ENCODE measurements at regions not wholly inside any gene's neighbourhood (a gene's known extent, or its start where the extent isn't known, plus 50 kb on each side); places are given as distances from the start of the nearest gene placed in this dataset.

DNA sequence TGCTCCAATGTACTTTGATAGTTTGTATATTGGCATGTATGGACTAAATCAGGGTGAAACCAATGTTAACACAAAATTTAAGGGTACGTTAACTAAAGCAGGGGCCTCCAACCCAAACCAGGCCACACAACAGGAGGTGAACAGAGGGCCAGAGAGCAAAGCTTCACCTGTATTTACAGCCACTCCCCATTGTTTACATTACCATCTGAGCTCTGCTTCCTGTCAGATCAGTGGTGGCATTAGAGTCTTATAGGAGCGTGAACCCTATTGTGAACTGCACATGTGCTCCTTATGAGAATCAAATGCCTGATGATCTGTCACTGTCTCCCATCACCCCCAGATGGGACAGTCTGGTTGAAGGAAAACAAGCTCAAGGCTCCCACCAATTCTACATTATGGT lies 62.0 kb upstream of the SCIN start:
- H3K27ac Mint-ChIP-seq, result no peak overlapping the region

DNA sequence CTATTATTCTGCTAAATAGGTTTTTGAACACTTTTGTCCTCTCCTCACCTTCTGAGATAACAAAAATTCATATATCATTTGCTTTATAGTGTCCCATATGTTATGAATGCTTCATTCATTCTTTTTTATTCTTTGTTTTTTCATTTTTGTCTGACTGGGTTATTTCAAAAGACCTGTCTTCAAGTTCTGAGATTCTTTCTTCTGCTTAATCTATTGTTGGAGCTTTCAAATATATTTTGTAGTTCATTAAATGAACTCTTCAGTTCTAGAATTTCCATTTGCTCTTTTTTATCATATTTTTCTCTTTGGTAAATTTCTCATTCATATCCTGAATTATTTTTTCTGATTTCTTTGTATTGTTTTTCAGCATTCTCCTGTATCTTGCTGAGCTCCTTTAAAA lies 53.1 kb upstream of the SCIN start:
- Mint-ChIP-seq H3K9me3 (peaks cover 15% of the 10 kb centered on the region), H3K4me1 (ENCODE audit: low read depth) (no peaks in the 10 kb centered on the region), H3K4me3 (no peak overlapping the region), H3K27me3 (ENCODE audit: insufficient read depth) (peaks cover 6% of the 10 kb centered on the region; the same call in 1 of the 2 replicates), H3K36me3 (ENCODE audit: low read depth) (no peaks in the 10 kb centered on the region), H3K27ac (no peak overlapping the region)
- DNase-seq, result no peak
- TF ChIP-seq, protein P1, sequence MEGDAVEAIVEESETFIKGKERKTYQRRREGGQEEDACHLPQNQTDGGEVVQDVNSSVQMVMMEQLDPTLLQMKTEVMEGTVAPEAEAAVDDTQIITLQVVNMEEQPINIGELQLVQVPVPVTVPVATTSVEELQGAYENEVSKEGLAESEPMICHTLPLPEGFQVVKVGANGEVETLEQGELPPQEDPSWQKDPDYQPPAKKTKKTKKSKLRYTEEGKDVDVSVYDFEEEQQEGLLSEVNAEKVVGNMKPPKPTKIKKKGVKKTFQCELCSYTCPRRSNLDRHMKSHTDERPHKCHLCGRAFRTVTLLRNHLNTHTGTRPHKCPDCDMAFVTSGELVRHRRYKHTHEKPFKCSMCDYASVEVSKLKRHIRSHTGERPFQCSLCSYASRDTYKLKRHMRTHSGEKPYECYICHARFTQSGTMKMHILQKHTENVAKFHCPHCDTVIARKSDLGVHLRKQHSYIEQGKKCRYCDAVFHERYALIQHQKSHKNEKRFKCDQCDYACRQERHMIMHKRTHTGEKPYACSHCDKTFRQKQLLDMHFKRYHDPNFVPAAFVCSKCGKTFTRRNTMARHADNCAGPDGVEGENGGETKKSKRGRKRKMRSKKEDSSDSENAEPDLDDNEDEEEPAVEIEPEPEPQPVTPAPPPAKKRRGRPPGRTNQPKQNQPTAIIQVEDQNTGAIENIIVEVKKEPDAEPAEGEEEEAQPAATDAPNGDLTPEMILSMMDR (IDR thresholded peaks at IDR 0.05), result no peak

More for the DNA sequence above, 62.0 kb upstream of the SCIN start:
- Mint-ChIP-seq H3K4me3 (no peak overlapping the region), H3K27me3 (ENCODE audit: insufficient read depth) (no peaks in the 10 kb centered on the region; the same call in 1 of the 2 replicates), H3K4me1 (ENCODE audit: low read depth) (no peaks in the 10 kb centered on the region), H3K36me3 (ENCODE audit: low read depth) (no peaks in the 10 kb centered on the region), H3K9me3 (no peaks in the 10 kb centered on the region)
- no peak for DNase-seq
- TF ChIP-seq, protein P1 (IDR thresholded peaks at IDR 0.05), result no peak

DNA sequence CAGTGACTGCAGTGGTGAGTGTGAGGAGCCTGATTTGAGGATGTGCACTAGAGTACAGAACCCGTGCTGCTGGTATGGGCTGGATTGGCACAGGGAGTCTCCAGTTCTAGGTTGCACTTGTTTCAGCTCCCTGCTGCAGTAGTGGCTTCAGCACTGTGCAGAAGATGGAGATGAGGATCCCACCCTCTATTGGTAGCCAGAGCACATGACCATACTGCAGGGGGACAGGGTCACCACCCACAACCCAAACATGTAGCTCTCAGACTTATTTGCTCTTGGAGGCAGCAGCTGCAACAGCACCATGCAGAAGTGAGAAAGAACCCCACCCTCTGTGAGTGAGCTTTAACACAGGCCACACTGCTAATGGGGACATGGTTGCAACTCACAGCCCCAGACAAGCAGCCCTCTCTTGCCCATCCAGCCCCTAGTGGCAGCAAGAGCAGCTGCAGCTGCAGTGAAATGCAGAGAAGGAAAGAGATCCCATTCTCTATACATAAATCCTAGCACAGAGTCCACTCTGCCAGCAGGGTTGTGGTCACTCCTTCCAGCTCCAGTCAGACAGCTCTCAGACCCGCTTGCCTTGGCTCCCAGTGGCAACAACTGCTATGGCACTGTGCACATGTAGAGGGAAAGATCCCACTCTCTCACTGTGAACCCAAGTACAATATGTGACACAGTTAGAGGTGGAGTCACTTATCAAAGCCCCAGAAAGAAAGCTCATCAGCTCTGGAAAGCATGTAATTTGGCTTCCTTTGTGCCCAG lies 51.4 kb upstream of the SCIN start:
- TF ChIP-seq, protein P1 (IDR thresholded peaks at IDR 0.05), result peak; percentile 70
- no peak overlapping the region for H3K27ac Mint-ChIP-seq
- peak; percentile 12 for DNase-seq
- no peaks in the 10 kb centered on the region for H3K36me3 Mint-ChIP-seq (ENCODE audit: low read depth)
- peaks cover 6% of the 10 kb centered on the region; the same call in 1 of the 2 replicates for H3K27me3 Mint-ChIP-seq (ENCODE audit: insufficient read depth)
- no peak overlapping the region for H3K4me3 Mint-ChIP-seq
- no peaks in the 10 kb centered on the region for H3K4me1 Mint-ChIP-seq (ENCODE audit: low read depth)
- peaks cover 15% of the 10 kb centered on the region for H3K9me3 Mint-ChIP-seq

DNA sequence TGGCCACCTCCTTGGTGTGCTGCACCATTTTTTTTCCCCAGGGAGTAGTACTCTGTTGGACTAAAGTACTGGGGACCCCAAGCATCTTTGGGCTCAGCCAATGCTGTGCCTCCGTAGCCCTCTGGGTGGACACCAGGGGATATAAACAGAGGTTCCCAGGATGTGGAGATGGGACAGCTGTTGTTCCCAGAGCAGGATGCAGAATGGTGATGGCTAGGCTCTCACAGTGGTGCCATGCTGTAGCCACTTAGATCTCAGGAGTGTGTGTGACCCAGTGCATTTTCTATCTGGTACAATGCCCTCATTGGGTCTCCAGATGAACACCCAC lies 50.9 kb upstream of the SCIN start:
- no peak overlapping the region for H3K4me3 Mint-ChIP-seq
- no peaks in the 10 kb centered on the region for H3K4me1 Mint-ChIP-seq (ENCODE audit: low read depth)
- peaks cover 6% of the 10 kb centered on the region; the same call in 1 of the 2 replicates for H3K27me3 Mint-ChIP-seq (ENCODE audit: insufficient read depth)
- H3K9me3 Mint-ChIP-seq, result peaks cover 15% of the 10 kb centered on the region
- no peak for DNase-seq
- no peaks in the 10 kb centered on the region for H3K36me3 Mint-ChIP-seq (ENCODE audit: low read depth)
- no peak overlapping the region for H3K27ac Mint-ChIP-seq
- TF ChIP-seq, protein P1 (IDR thresholded peaks at IDR 0.05), result no peak

All from HFFc6 (cell line).